22Rv1 (cell line): ENCODE measurements at regions not wholly inside any gene's neighbourhood (a gene's known extent, or its start where the extent isn't known, plus 50 kb on each side); places are given as distances from the start of the nearest gene placed in this dataset.

ENCODE experiments used
- CTCF ChIP-seq: fragments of 450-650 bp; IDR thresholded peaks from 2 replicates; pipeline ENCODE4 v1.5.1; 2017; ENCODE audit warnings: mild to moderate bottlenecking
- ZFX ChIP-seq: fragments of 450-650 bp; IDR thresholded peaks from 2 replicates; pipeline ENCODE4 v1.6.1; 2017; ENCODE audit warnings: antibody characterized with exemption, borderline replicate concordance

DNA sequence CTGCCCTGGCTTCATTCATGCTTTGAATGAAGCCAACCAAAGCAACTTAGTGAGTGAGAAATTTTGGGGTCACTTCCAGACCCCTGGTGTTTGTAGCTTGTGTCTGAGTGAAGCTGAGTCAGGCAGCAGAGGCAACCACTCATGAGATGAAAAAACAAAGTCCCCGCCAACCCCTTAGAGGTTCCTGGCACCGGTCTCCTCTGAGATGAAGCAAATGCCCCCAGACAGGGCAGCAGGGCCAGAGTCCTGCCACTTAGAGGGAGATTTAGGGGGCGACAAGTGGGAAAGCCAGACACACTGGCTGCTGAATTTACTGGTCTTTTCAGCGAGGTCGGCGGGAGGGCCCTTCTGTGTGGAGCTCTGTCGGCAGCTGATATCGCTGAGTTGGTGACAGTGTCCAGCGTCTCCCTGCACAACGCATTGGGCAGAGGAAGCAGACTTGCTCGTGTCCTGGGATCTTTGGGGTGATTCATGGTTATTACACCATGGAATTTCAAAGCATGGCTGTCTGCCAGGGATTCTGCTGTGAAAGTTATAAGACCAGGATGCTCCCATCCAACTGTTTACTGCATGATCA lies 482.6 kb downstream of the MIAT start:
- TF ChIP-seq CTCF, result no peak
- TF ChIP-seq ZFX, result no peak
